ENCODE measurements at regions not wholly inside any gene's neighbourhood (a gene's known extent, or its start where the extent isn't known, plus 50 kb on each side); places are given as distances from the start of the nearest gene placed in this dataset.

GRCh38 chr6:85016726-85017125, 252.3 kb upstream of the TBX18 start:
- Histone ChIP-seq H3K56ac (ENCODE audit: extremely low read depth, insufficient read depth, low read length) (no peak overlapping the region), H2BK120ac (ENCODE audit: low read depth, low read length) (no peak overlapping the region), H3K4me3 (ENCODE audit: insufficient read depth, low read depth, low read length) (no peak overlapping the region), H2AK9ac (replicated peaks; ENCODE audit: low read depth, low read length, poor library complexity) (no peak overlapping the region), H3K79me1 (ENCODE audit: low read depth in 1 of 2, low read length in 2 of 2) (no peaks in the 10 kb centered on the region), H3K9me1 (ENCODE audit: insufficient read depth, low read length) (no peaks in the 10 kb centered on the region), H3K4ac (ENCODE audit: low read depth, low read length) (no peak overlapping the region), H4K91ac (ENCODE audit: insufficient read depth, low read depth, low read length) (no peak overlapping the region), H3K4me1 (ENCODE audit: control insufficient read depth, insufficient read depth, low read length) (no peaks in the 10 kb centered on the region), H2BK15ac (ENCODE audit: low read depth, low read length) (no peak overlapping the region), H4K20me1 (ENCODE audit: insufficient read depth, low read length) (no peaks in the 10 kb centered on the region), H3K9ac (ENCODE audit: low read depth, low read length) (no peak overlapping the region), H4K5ac (ENCODE audit: low read depth, low read length) (no peak overlapping the region), H3K36me3 (ENCODE audit: control insufficient read depth, insufficient read depth, low read length) (no peaks in the 10 kb centered on the region), H3K18ac (ENCODE audit: low read depth, low read length) (no peak overlapping the region), H3K4me2 (ENCODE audit: low read depth, low read length) (no peak overlapping the region), H4K8ac (ENCODE audit: low read depth in 2 of 2, low read length in 2 of 2) (no peak overlapping the region), H3K27me3 (ENCODE audit: control insufficient read depth, insufficient read depth, low read length) (peaks cover 2% of the 10 kb centered on the region; the same call in 1 of the 2 replicates), H2AFZ (replicated peaks; ENCODE audit: low read length, poor library complexity) (no peak overlapping the region), H2BK5ac (ENCODE audit: low read depth, low read length, poor library complexity, severe bottlenecking) (no peak overlapping the region), H3K23ac (ENCODE audit: low read depth, low read length) (no peak overlapping the region), H3K9me3 (ENCODE audit: control insufficient read depth, insufficient read depth, low read length) (no peaks in the 10 kb centered on the region), H2BK20ac (ENCODE audit: low read depth, low read length) (no peak overlapping the region), H3K14ac (replicated peaks; ENCODE audit: low read depth, low read length) (no peak overlapping the region), H3K27ac (ENCODE audit: insufficient read depth, low read length) (no peak overlapping the region), H2AK5ac (ENCODE audit: low read depth, low read length) (no peak overlapping the region)
- CTCF ChIA-PET: no interaction called here
- DNase-seq: no peak
- intact Hi-C loops (cut with micrococcal nuclease): no loop called here
- TF ChIP-seq MAFK (IDR thresholded peaks at IDR 0.05; ENCODE audit: low read depth, low read length): no peak
- TF ChIP-seq CTCF (conservative IDR thresholded peaks at IDR 0.05; ENCODE audit: low read depth, low read length): no peak
- TF ChIP-seq RFX5 (IDR thresholded peaks at IDR 0.05; ENCODE audit: low read depth, low read length): no peak
- no peak for TF ChIP-seq MAZ (IDR thresholded peaks at IDR 0.05; ENCODE audit: borderline replicate concordance, low read depth, low read length)
- TF ChIP-seq CHD1 (IDR thresholded peaks at IDR 0.05; ENCODE audit: low read depth, low read length): no peak
- TF ChIP-seq, protein P1, sequence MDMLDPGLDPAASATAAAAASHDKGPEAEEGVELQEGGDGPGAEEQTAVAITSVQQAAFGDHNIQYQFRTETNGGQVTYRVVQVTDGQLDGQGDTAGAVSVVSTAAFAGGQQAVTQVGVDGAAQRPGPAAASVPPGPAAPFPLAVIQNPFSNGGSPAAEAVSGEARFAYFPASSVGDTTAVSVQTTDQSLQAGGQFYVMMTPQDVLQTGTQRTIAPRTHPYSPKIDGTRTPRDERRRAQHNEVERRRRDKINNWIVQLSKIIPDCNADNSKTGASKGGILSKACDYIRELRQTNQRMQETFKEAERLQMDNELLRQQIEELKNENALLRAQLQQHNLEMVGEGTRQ (IDR thresholded peaks at IDR 0.05; ENCODE audit: low read depth, low read length): no peak
- no peak for TF ChIP-seq RCOR1 (IDR thresholded peaks at IDR 0.05; ENCODE audit: insufficient replicate concordance, low read length)
- no TSS peak for BruUV-seq (replicated peaks)
- WGBS, 2 experiments (ENCODE audit: extremely low coverage in 2 of 2, insufficient read length in 1 of 2): no CpG with 5 or more reads among the region's 1 CpG
- in situ Hi-C loops (cut with MboI; ENCODE audit: low sequenced_read_pairs): no loop called here
- ATAC-seq (ENCODE audit: low read depth): no peak
- POLR2A ChIA-PET (ENCODE audit: unreplicated experiment): no interaction called here
- dilution Hi-C loops (cut with HindIII; ENCODE audit: low sequenced_read_pairs, unreplicated experiment): no loop called here

Measured in IMR-90 (cell line).